ENCODE measurements at regions not wholly inside any gene's neighbourhood (a gene's known extent, or its start where the extent isn't known, plus 50 kb on each side); places are given as distances from the start of the nearest gene placed in this dataset.
A peak's percentile ranks its signal among the peaks of the same experiment; 100 is the strongest.

DNA sequence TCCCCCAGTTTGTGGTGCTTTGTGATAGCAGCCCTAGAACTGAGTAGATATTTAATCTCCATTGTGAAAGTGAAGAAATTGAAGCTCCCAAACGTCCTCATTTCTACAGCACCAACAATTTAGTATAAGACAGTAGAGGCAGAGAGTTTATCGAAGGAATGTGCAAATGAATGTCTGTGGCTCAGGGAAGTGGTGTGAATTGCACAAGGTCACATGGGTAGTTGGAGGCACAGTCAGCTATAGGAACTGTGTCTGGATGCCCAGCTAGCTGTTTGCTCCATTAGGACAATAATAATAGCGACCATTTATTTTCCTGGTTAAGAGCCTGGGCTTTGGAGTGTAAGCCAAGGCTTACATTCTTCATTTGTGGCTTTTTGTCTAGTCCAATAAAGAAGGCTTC is 144.4 kb upstream of the USP24 start:
- DNase-seq, result no peak

DNA sequence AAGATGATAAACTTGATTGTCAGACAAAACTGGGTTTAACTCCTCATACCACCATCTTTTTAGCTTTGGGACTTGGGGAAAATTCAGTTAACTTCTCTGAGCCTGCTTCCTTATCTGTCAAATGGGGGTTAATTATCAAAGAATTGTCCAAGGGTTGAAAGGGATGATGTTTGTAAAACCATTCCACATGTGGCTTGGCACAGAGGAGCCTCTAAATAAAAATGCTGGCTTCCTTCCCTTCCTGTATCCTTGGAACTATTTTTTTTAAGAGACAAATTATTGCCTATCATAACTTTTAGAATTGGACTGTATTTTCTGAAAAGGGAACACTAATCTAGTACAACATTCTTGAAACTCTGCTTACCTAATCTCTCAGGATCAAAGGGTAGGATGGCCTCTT is 143.4 kb upstream of the USP24 start:
- DNase-seq, result no peak

DNA sequence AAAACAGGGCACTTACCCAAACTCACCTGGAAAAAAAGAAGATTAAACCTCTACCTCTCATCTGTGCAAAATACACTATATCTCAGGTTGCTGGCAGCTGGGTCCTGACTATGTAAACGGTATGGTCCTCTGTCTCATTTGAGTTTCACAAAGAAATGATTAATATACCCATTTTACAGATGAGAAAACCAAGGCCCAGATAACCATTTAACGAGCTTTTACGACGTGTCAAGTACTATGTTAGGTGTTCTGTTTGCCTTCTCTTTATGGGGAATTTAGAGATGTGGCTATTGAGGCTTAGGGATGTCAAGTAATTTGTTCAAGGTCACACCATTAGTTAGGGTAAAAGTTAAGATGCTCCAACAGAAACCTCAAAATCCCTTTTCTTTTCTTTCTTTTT is 140.4 kb upstream of the USP24 start:
- DNase-seq, result no peak

DNA sequence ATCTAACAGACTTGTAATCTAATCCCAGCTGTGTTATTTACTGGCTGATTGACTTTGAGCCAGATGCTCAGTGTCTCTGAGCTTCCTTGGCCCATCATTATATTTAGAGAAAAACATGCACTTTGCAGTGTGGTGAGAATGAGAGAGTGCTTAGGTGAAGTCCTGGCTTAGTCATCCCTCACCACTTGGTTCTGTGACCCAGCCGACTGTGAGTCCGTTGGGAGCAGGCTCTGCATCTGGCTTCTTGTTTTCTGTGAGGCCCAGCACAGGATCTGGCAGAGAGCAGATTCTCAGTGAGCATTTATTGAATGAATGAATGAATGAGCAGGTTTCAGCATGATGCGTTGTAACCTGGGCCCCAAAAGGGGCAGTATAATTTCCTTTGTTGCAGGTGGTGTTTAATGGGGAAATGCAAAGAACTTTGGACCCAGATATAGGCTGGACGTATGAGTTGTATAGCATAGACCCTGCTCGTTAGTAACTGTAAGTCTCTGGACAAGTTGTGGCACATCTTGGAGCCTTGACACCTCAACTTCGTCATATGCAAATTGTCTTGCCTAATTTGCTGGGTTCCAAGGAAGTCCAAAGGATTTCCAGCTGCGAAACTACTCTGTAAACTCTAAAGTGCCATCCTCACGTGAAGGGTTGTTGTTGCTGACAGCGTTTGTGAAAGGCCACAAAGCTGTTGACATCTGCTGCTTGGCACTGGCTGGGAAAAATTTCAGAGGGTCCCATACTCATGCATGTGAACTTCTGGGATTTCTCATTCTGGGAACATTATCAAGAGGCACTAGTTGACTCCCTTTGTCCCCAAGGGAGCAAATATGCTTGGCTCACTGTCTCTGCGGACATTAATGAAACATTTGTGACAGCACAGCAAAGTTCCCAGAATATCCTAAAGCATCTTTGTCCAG is 138.8 kb upstream of the USP24 start:
- DNase-seq, result peak; percentile 75

DNA sequence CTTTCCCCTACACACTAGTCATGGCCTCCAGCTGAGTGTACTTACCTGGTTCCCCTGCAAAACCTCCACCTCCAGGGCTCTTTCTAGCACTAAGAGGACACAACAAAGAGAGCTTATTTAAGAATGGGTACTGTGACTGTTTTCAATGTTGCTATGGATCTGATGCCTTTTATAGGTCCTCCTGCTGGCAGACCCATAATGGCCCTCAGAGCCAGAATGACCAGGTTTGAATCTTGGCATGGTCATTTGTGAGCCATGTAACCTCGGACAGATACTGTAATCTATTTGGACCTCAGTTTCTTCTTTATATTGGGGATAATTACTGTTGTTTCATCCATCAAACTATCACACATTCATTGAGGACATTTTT is 137.6 kb upstream of the USP24 start:
- no peak for DNase-seq

DNA sequence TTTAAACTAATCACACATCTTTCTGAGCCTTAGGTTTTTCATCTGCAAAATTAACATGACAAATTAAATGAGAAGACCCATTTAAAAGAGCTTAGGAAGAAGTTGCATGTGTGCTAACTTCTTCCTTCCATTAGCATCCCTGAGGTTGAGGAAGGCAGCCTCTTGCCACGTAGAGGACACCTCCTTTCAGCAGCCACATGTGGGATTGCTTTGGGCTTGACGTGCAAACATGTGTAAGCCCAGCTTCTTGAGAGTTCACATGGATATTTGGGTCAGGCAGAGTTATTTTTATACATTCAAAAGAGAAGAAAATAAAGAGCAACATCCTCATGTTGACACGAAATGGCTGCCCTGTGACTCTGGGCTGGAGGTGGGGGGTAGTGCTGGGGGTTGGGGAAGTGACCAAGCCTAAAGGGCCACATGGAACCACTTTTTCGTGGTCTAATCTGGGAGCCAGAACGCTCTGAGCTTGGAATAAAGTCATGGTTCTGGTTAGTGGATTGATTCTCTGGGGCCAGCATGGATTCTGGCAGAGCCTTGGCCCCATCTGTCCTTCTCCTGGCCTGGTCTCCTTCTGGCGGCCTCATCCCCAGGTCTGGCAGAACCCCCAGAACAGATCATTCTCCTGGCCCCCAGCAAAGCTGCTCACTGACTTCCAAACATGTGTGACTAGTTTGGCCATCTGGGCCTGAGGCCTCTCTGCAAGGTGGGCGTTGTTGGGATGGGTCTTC is 137.1 kb upstream of the USP24 start:
- DNase-seq, result peak; percentile 81

DNA sequence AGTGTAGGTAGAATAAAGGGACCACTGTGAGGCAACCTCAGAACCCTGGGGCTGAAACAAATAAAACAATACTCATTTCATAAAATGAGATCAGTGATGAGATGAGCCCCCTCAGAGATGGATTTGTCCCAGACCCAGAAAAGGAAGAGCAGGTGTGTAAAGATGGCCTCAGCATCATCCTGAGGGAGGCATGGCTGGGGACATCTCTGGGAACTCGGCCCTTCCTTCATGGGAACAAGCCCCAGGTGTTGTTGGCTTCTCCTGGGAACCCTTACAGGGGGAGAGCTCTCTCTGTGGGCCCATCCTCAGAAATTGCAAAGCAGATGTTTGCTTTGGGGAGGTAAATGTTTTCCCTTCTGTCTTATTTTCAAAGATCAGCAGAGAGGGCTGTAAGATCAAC is 133.2 kb upstream of the USP24 start:
- no peak for DNase-seq

DNA sequence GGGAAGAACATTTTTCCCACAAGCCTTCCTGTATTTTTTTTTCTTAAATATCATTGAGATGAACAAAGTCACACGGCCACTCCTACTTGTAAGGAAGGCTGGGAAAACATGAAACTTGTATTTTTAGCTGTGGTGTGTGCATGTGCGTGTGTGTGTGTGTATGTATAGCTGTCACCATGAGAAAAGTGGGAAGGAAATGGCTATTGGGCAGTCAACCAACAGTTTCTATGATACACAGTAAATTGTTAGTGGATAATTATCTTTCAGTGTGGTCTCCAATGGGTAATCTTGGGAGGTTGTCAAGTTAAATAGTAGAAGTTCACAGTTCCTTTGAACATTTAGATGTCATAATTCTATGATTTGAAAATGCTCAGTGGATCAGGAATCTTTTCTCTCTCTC is 132.7 kb upstream of the USP24 start:
- DNase-seq, result peak; percentile 88

DNA sequence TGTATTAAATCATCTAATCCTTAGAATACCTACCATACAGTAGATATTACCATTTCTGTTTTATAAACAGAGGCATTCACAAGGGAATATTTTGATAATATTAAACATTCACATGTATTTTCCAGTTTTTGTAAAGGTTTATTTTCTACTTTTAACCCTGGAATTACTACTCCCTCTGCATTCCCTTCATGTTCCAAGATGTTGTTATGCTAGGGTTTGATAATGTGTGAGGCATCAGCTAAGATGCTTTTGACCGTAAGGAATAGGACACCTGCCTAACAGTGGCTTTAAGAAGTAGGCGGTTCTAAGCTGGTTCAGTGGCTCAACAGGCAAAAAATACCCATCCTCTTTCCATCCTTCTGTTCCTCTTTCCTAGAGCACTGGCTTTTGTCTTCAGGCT is 131.9 kb upstream of the USP24 start:
- DNase-seq, result no peak

DNA sequence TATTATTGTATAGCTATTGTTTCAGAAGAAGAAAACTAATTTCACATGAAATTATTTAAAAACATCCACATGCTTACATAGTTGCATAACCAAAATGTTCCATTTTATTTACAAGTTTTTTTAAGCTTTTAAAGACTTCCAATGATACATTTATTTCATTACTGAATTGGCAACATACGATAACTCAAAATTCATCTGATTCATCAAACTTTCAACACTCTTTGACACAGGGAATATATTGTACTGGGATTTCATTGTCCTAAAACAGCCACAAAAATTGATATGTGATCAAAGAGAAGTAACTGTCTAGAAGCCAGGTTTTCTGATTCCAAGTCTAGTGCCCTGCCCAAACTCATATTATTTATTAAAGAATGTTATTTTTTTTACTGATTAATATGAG is 131.4 kb upstream of the USP24 start:
- no peak for DNase-seq

DNA sequence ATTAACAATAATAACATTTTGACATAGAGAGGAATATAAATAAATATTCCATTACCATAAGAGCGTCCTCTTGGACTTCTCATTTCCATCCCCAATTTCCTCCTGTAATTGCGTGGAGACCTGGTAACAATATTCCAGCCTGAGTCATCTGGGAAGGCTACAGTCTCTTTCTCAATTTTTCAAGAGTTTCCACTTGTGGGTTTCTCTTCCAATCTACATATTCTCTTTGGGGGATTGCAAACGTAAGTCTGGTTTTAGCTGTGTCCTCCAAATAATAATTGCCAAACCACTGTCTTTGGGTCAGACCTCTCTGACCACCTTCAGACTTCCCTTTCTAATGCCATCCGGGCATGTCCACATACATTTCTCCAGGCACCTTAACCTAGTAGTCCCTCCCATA is 124.5 kb upstream of the USP24 start:
- DNase-seq, result no peak

DNA sequence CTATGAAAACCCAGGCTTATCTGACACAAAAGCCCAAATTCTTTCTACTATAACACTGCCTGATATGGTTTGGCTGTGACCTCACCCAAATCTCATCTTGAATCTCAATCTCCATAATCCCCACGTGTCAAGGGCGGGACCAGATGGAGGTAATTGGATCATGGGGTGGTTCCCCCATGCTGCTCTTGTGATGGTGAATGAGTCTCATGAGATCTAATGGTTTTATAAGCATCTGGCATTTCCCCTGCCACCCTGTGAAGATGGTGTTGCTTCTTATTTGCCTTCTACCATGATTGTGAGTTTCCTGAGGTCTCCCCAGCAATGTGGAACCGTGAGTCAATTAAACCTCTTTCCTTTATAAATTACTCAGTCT is 123.3 kb upstream of the USP24 start:
- no peak for DNase-seq

DNA sequence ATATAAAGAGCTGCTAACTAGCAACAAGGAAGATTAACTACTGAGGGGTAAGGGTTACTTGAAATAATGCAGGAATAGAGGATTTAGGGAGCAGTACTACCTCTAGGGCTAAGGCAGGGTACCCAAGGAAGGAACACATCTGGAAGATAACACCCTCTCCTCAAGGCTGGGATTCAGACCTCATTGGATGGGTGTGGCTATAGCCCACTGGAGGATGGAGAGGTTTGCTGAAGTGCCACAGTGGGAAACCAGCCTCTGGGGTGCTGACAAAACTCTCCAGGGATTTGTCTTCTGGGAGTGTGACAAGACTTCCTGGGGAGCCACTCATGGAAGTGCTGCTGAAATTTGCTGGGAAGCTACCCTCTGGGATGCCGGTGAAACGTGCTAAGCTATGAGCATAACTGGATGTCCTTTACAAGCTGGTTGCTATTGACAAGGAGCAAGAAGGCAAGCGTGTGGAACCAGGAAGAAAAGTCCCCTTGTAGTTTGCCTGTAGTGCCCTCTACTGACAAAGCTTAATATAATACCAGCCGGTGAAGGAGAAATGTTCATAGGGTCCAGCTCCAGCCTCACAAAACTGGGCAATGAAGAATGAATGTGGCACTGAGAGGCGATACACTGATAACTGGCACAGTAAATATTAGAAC is 122.8 kb upstream of the USP24 start:
- DNase-seq, result peak; percentile 44

DNA sequence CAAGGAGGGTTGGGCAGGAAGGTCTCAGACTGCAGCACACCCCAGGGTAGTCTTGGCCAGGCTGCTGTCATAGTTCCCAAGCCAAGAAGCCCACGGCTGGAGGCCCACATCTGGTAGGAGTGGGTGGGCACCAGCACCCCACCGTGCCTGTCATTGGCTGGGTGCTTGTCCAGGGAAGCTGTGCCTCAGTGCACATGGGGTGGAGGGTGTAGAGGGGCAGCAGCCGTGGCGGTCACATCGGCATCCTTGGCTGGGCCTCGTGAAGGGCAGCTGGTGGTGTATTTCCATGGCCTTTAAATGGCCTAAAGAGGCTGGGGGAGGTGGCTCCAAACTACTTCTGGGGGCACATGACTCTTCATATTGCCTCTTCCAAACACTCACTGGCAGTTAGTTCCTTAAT is 119.6 kb upstream of the USP24 start:
- no peak for DNase-seq

DNA sequence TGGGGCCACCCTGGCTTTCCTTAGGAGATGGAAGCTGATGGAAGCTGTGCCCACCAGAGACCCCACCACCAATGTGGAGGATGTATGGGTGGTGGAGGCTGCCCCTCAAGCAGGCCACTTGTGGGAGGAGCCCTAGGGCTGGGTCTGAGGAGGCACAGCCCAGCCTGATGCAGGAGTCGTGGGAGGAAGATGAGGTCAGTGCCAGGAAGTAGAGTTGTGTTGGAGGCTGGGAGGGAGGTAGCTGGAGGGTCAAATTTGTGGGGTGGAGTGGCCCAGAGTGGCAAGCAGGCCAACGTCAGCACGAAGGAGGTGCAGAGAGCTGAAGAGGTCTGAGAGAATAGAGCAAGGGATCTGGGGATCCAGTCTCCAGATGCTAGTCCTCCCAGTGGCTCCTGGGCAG is 119.0 kb upstream of the USP24 start:
- no peak for DNase-seq

DNA sequence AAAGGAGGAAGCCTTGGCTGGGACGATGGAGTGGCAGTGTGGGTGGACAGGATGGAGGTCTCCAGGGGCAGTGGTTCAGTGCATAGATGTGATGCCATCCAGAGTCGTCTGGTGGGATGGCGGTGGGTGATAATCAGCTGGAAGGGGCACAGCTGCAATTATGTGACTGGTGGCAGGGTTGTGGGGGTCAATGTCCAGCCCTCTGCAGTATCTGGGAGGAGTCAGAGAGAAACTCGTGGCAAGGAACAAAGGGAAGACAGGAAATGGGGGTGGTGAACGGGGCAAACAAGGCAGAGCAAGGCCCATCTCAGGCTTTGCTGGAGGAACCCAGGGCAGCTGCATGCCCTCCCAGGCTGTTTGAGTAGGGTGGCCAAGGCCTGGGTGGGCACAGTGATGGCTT is 118.3 kb upstream of the USP24 start:
- no peak for DNase-seq

DNA sequence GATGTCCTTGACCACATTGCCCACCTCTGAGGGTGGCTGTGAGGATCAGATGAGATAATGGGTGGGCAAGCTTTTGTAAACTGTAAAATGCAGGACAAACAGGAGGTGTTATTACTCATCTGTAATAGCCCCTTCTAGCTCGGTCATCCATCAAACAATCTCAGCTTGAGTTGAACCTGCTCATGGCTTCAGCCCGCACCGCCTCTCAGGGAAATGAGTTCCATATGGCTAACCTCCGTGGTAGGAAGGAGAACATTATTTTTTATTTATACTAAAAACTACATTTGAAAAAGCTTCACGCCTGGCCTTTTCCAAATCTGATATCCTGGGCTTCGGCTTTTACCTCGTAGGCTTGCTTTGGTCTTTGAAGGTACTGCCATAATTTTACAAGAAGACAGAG is 116.2 kb upstream of the USP24 start:
- DNase-seq, result peak; percentile 59

DNA sequence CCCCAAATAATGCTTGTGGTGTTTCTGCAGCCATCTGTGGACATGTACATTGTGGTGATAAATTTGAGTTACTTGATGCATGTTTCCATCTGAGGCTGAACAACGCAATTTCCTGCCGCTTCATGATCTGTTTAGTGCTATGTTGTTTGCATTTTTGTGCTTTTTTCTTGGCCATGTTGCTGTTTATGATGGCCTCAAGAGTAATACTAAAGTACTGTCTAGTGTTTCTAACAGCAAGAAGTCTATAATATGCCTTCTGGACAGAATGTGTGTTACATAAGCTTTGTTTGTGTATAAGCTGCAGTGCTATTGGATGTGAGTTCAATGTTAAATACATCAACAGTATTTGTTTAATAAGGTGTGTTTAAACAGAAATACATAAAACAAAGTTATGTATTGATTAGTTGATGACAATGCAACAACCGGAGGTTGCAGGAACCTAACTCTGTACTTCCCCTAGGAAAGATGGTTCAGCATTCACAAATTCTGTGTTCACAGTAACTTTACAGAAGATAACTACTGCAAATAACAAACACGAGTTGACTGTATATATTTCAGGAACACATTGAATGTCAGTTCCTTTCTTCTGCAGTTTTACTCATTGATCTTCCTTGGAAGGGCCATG is 114.8 kb upstream of the USP24 start:
- peak; percentile 67 for DNase-seq

DNA sequence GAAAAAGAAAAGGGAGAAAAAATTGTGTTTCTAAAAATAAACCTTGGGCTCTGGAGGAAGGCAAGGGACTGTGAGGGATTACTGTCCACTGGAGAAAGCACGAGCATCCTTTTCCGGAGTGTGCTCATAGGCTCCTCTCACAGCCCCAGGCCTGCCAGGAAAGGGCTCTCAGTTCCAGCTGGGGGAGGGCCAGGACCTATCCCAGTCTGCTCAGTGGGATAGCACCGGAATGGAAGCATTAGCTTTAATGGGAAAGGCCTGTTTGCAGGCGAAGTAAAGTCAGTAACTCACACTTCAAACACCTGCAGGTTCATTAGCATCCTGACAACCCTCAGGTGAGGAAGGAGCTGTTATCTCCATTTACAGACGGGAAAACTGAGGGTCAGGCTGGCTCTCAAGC is 113.9 kb upstream of the USP24 start:
- peak; percentile 77 for DNase-seq

DNA sequence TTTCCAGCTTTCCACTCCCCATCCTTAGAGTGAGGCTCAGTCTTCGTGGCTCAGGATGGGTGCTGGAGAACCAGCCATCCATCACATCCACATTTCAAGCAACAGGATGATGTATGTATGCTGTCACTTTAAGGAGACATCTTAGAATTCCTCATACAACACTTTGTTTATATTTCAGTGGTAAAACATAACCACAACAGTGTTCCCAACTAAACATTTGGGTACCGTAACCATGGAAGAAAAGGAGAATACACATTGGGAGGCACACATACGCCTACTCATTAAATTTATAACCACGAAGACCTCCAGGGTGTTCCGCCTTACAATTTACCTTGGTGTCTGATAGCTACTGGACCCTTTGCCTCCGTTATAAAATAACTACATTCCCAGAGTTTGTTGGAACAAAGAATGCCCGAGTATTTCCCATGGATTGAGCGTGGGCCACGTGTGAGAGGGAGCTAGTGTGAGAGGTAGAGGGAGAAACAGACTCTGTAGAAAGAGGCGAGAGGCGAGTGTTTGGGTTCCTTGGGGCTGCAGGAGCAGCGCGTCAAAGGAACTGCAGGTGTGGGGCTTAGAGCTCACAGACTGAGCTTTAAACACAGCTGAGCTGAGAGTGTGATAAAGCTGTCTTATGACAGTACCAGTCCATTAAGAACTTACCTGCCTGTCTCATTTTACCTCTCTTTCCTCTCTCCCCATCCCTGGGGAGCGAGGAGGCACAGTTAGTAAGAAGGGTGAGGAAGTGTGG is 111.5 kb upstream of the USP24 start:
- no peak for DNase-seq

DNA sequence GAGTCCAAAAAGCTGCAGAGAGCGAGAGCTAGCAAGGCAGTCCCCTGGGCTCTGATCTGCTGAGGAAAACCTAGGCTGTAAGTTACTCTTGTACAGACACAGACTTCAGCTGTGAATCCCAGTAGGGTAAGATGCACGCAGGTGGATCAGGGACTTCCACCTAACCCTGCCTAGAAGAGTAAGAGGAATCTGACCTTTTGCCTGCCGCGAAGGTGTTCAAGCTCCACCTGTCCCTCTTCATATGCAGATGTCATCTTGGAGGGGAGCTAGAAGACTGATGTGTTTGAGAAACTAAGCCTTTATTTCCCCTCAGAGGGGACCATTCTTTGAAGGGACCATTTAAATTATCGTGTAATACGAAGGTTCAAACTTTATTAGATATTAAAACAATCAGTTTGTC is 108.6 kb upstream of the USP24 start:
- no peak for DNase-seq

DNA sequence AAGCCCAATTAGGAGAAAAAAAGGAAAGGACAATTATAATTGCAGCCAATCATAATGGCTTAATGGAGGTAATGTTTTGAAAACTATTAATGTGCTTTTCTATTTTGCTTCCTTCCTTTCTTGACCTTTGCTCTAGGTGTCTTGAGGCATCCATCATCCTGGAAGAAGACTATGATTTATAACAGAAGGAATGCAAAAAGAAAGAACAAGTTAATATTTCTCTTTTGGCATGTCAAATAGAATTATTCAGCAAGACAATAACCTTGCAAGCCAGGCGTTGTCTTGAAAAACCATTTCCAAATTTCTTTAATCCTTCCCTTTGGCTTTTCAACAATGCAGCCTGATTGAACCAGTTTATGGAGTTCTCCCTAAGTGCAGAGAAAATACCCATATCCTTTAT is 107.7 kb upstream of the USP24 start:
- peak; percentile 45 for DNase-seq
